Mucosa of descending colon (tissue), 3 donors: ENCODE measurements at regions not wholly inside any gene's neighbourhood (a gene's known extent, or its start where the extent isn't known, plus 50 kb on each side); places are given as distances from the start of the nearest gene placed in this dataset.

Source experiments
- ATAC-seq: fragments of 200-7000 bp; cut with Tn5 transposase; one replicate; pipeline ENCODE4 v1.9.1; 2020; ENCODE audit warnings: mild to moderate bottlenecking, moderate library complexity
- DNase-seq, 3 donors: peaks; one replicate each; pipeline ENCODE4 v3.0.0-alpha.2; 2020
- H3K36me3 ChIP-seq: fragments of 200-600 bp; one replicate; pipeline ENCODE4 v1.8.0; 2021; ENCODE audit warnings: low read depth, mild to moderate bottlenecking
- H3K4me1 ChIP-seq: fragments of 200-600 bp; one replicate; pipeline ENCODE4 v1.8.0; 2021; ENCODE audit warnings: low read depth, mild to moderate bottlenecking
- H3K4me3 ChIP-seq: fragments of 200-600 bp; one replicate; pipeline ENCODE4 v1.8.0; 2021; ENCODE audit warnings: mild to moderate bottlenecking
- H3K9me3 ChIP-seq: fragments of 200-600 bp; one replicate; pipeline ENCODE4 v1.8.0; 2021; ENCODE audit warnings: mild to moderate bottlenecking
- CTCF ChIP-seq: fragments of 200-600 bp; IDR thresholded peaks from one replicate; pipeline ENCODE4 v1.8.0; 2022; ENCODE audit warnings: antibody characterized with exemption, mild to moderate bottlenecking
- intact Hi-C, 2 donors: fragments of 100-400 bp; cut with DNase I in 1 of 2; cut with micrococcal nuclease in 1 of 2; formaldehyde crosslinking; loops; one replicate each; pipeline versions ENCODE4 v1.11.0 to v1.11.1; 2022; cut with DNase I, micrococcal nuclease
- donor health status: DM: no; HTN: no; CAD: no; lungs with moderate emphysema.
- donor health status: DM: no; HTN: no; CAD: no.
- donor health status: DM: no; HTN: yes; CAD: no.

- intact Hi-C loops: loop anchor here in 1 of 2 donors (5.0 kb wide), 1 partner anchor 293 kb away; no protein-coding TSS in a partner anchor
- TF ChIP-seq CTCF: no peak
- ATAC-seq (peak; percentile 50), DNase-seq (no peak)
- no peaks in the 10 kb centered on the region for H3K4me1 ChIP-seq
- H3K36me3 ChIP-seq: no peaks in the 10 kb centered on the region
- H3K4me3 ChIP-seq: no peak overlapping the region
- H3K9me3 ChIP-seq: no peaks in the 10 kb centered on the region
Observed at GRCh38 chr2:215624423-215624829, 188.6 kb upstream of the FN1 start.

- no peaks in the 10 kb centered on the region for H3K9me3 ChIP-seq
- no peak for DNase-seq
- intact Hi-C loops: loop anchor here in 1 of 2 donors (5.0 kb wide), 1 partner anchor 294 kb away; no protein-coding TSS in a partner anchor
- no peak for ATAC-seq
- no peaks in the 10 kb centered on the region for H3K4me1 ChIP-seq
- no peaks in the 10 kb centered on the region for H3K36me3 ChIP-seq
- no peak overlapping the region for H3K4me3 ChIP-seq
- no peak for TF ChIP-seq CTCF
Observed at GRCh38 chr2:215622837-215623236, 187.0 kb upstream of the FN1 start.

DNA sequence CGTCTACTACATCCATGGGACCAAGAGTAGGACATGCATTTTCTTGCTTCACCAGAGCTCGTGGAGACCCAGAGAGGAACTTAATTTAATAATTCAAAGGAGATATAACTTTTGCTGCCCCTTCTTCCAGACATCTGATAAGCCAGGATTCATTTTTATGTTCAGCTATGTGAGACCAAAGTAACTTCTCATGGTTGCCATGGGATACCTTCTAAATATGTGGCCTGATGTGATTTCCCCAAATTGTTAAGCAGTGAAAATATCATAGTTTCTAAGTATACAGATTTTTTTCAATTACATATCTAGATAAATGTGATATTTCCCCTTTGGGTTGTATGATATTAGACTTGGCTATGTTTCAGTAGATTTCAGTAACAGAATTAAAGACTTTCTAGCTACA, 185.5 kb upstream of the FN1 start:
- no peaks in the 10 kb centered on the region for H3K4me1 ChIP-seq
- intact Hi-C loops: loop anchor here in 1 of 2 donors (5.0 kb wide), 1 partner anchor 296 kb away; no protein-coding TSS in a partner anchor
- no peak for TF ChIP-seq CTCF
- H3K9me3 ChIP-seq: no peaks in the 10 kb centered on the region
- no peaks in the 10 kb centered on the region for H3K36me3 ChIP-seq
- ATAC-seq: no peak
- DNase-seq: no peak
- H3K4me3 ChIP-seq: no peak overlapping the region

DNA sequence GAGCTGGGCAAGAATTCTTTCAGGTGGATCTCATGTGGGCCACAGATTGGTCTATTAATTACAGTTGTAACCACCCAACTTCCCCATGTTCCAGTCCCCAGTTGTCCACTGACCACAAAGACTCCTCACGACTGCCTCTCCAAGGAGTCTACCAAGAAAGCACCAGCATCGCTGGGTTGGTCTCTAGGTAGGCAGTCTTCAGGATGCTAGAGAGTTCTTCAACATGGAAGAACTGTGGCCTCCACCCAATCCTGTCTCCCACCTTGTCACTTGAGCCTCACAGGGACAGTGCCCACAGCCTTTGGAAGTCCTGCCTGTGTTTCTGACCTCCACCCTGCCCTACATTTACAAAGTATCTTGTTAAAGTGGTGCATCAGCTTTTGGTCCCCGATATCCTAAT, 184.7 kb upstream of the FN1 start:
- Histone ChIP-seq H3K4me3 (no peak overlapping the region), H3K36me3 (no peaks in the 10 kb centered on the region), H3K4me1 (no peaks in the 10 kb centered on the region), H3K9me3 (no peaks in the 10 kb centered on the region)
- ATAC-seq (no peak), DNase-seq (no peak)
- TF ChIP-seq CTCF: no peak
- intact Hi-C loops: loop anchor here in 1 of 2 donors (5.0 kb wide), 1 partner anchor 297 kb away; no protein-coding TSS in a partner anchor

DNA sequence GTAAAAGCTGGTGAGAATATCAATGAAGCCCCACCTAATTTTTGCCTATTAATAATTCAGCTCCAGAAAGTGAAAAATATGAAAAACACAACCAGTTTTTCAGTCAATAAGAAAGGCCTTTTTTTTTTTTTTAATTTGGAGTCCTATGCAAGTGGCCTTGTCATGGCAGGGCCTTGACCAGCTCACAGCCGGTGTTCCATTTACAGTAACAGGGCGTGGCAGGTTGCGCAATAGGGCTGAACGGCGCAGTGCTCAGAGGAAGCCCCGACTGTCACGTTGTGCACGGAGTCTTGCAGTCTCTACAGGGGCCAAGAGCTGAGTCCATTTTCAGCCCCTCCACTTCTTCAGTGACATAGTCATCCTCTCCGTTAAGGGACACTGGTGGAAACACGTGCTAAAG, 184.1 kb upstream of the FN1 start:
- H3K4me3 ChIP-seq: no peak overlapping the region
- intact Hi-C loops: loop anchor here in 1 of 2 donors (5.0 kb wide), 1 partner anchor 297 kb away; no protein-coding TSS in a partner anchor
- peak in 2 of 3 donors; percentile 45 to 52 for DNase-seq

More for the DNA sequence above, 184.1 kb upstream of the FN1 start:
- no peak for TF ChIP-seq CTCF
- Histone ChIP-seq H3K36me3 (no peaks in the 10 kb centered on the region), H3K9me3 (no peaks in the 10 kb centered on the region), H3K4me1 (no peaks in the 10 kb centered on the region)
- no peak for ATAC-seq
